ENCODE measurements at regions not wholly inside any gene's neighbourhood (a gene's known extent, or its start where the extent isn't known, plus 50 kb on each side); places are given as distances from the start of the nearest gene placed in this dataset.

DNA sequence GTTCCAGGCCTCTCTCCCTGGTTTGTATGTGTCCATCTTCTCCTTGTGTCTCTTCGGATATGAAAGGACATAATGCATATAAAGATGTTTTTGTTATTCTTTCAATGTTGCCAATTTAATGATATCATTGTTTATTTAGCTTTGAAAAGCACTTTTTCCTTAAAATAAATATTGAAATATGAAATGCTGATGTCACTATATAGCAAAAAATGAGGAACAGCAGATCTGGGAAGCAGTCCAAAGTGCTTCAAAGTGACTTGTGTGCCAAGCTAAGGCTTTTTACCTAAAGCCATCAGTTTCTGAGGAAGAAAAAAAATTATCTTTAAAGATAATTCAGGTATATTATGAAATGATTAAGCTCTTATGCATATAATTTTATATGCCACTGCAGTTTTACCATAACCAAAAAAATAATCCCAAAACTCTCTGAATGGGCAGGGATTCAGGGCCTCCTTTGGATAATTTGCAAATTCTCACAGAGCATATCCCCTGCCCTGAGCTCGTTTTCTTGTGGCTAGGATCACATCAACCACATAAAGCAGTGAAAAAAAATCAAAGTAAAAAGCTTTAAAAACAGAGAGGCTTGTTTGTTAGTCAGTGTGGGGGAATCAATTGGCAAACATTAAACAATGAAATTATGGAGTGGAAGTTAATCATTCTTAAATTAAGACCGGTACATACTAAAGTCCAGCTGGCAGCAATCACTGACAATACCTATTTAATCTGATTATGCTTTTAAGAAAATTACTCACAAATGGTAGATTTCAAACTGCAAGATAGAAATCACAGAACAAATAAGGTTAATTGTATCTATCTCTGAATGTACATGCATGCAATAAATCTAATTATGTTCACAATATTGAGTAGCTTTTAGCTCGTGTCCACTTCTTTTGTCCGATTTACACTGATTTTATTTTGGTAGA is 1027.9 kb upstream of the ADGRB3 start:
- Histone ChIP-seq H3K27ac (no peak overlapping the region), H3K27me3 (no peaks in the 10 kb centered on the region), H3K4me3 (no peak overlapping the region), H3K9me3 (no peaks in the 10 kb centered on the region), H3K36me3 (no peaks in the 10 kb centered on the region), H3K4me1 (peaks cover 0 to 3% (median 0%) of the 10 kb centered on the region in 3 donors)
- 16 to 18% methylated on average over 5 of the region's 5 CpGs for whole genome bisulfite sequencing, 2 donors
- ATAC-seq (peak in 2 of 4 donors; percentile 46 to 65), DNase-seq (no peak), FAIRE-seq (no peak)
- intact Hi-C loops (cut with DNase I), result no loop called here
- TF ChIP-seq, protein P1, sequence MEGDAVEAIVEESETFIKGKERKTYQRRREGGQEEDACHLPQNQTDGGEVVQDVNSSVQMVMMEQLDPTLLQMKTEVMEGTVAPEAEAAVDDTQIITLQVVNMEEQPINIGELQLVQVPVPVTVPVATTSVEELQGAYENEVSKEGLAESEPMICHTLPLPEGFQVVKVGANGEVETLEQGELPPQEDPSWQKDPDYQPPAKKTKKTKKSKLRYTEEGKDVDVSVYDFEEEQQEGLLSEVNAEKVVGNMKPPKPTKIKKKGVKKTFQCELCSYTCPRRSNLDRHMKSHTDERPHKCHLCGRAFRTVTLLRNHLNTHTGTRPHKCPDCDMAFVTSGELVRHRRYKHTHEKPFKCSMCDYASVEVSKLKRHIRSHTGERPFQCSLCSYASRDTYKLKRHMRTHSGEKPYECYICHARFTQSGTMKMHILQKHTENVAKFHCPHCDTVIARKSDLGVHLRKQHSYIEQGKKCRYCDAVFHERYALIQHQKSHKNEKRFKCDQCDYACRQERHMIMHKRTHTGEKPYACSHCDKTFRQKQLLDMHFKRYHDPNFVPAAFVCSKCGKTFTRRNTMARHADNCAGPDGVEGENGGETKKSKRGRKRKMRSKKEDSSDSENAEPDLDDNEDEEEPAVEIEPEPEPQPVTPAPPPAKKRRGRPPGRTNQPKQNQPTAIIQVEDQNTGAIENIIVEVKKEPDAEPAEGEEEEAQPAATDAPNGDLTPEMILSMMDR (IDR thresholded peaks at IDR 0.05), result no peak

DNA sequence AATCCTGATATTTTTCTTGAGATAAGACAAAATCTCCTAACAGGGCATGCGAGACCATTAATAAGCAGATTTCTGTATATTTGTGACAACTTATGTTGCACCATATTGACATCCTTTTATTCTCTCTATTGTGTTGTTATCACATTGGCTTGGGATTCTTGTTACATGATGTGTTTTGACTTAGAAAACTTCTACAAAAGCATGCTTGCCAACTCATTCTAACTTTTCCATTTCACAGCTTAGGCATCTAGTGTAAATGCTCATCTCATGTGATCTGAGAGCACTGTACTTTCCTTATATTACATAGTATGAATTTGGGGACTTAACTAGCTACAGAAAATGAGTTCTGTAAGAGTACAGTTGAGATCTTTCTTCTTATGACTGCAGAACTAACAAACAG is 1040.7 kb upstream of the ADGRB3 start:
- Histone ChIP-seq H3K4me1 (no peaks in the 10 kb centered on the region), H3K9me3 (no peaks in the 10 kb centered on the region), H3K27ac (no peak overlapping the region), H3K27me3 (no peaks in the 10 kb centered on the region), H3K36me3 (no peaks in the 10 kb centered on the region), H3K4me3 (no peak overlapping the region)
- WGBS, 2 donors, result 66 to 71% methylated on average over 1 of the region's 1 CpG
- no peak for DNase-seq
- no peak for FAIRE-seq
- intact Hi-C loops (cut with DNase I), result no loop called here
- no peak for ATAC-seq
- TF ChIP-seq, protein P1 (IDR thresholded peaks at IDR 0.05), result no peak

DNA sequence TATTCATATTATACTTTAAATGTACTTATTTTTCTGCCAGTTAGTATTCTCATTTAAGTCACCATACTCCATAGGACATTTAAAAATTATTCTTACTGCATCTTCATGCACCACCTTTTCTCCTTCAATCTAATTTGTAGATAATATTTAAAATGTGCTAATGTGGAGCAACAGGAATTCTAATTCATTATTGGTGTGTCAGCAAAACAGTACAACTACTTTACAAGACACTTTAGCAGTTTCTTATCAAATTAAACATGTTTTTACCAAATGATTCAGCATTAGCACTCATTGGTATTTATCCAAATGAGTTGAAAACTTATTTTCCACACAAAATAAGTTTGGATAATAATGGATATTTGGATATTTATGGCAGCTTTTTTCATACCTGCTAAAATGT is 1041.8 kb upstream of the ADGRB3 start:
- ATAC-seq (no peak), FAIRE-seq (no peak), DNase-seq (no peak)
- Histone ChIP-seq H3K36me3 (no peaks in the 10 kb centered on the region), H3K27ac (no peak overlapping the region), H3K4me1 (no peaks in the 10 kb centered on the region), H3K9me3 (no peaks in the 10 kb centered on the region), H3K4me3 (no peak overlapping the region), H3K27me3 (no peaks in the 10 kb centered on the region)
- intact Hi-C loops (cut with DNase I), result no loop called here
- TF ChIP-seq, protein P1 (IDR thresholded peaks at IDR 0.05), result no peak

DNA sequence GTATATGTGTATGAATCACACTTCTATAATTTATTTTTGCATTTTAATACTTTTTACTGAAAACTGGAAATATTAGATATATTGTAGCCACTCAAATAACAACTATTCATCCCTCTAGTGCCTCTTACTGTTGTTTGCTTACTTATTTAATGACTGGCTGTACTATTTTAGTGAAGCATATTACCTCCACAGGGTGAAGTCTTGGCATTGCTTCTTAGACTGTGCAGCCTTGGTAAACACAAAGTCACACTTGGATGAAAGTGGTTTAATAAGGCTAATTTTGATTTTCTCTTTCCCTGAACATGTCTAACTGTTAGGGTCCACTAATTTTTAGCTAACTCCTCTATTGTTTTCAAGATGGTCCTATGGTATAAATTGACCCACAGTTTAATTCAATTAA is 1043.2 kb upstream of the ADGRB3 start:
- ATAC-seq, result no peak
- TF ChIP-seq, protein P1 (IDR thresholded peaks at IDR 0.05), result no peak
- H3K9me3 ChIP-seq, result no peaks in the 10 kb centered on the region
- no peak overlapping the region for H3K27ac ChIP-seq
- H3K4me1 ChIP-seq, result no peaks in the 10 kb centered on the region
- no peaks in the 10 kb centered on the region for H3K27me3 ChIP-seq
- no peak for DNase-seq
- no peak for FAIRE-seq
- intact Hi-C loops (cut with DNase I), result no loop called here
- no peak overlapping the region for H3K4me3 ChIP-seq
- H3K36me3 ChIP-seq, result no peaks in the 10 kb centered on the region

DNA sequence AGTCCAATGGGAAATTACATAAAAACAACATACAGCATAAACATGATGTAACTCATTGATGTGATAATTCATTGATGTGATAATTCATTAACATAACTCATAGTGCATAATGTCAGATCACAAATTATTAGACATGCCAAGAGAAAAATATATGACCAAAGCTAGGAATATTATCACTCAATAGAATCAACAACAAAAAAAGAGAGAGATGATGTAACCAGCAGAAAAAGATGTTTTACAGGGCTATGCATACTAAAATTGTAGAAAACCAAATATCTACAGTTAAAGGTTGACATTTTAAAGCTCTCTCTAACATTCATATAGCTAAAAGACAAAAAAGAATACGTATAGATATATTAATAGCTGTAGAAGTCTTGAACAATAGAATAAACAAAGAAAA is 1067.2 kb upstream of the ADGRB3 start:
- 39 to 41% methylated on average over 1 of the region's 1 CpG for WGBS, 2 donors
- TF ChIP-seq, protein P1 (IDR thresholded peaks at IDR 0.05), result no peak
- intact Hi-C loops (cut with DNase I), result no loop called here

More for the DNA sequence above, 1067.2 kb upstream of the ADGRB3 start:
- Histone ChIP-seq H3K9me3 (no peaks in the 10 kb centered on the region), H3K27ac (no peak overlapping the region), H3K27me3 (no peaks in the 10 kb centered on the region), H3K4me3 (no peak overlapping the region), H3K36me3 (no peaks in the 10 kb centered on the region), H3K4me1 (no peaks in the 10 kb centered on the region)
- DNase-seq (no peak), ATAC-seq (no peak), FAIRE-seq (no peak)

Data from pancreas (tissue), 10 donors.